ENCODE measurements at regions not wholly inside any gene's neighbourhood (a gene's known extent, or its start where the extent isn't known, plus 50 kb on each side); places are given as distances from the start of the nearest gene placed in this dataset.

GRCh38 chr1:115413621-115414020 lies 75.6 kb upstream of the NGF start:
- TF ChIP-seq CTCF (IDR thresholded peaks at IDR 0.05), result no peak
- H3K36me3 Mint-ChIP-seq (ENCODE audit: low read depth), result no peaks in the 10 kb centered on the region
- H3K4me3 Mint-ChIP-seq, result no peak overlapping the region
- H3K9me3 Mint-ChIP-seq, result no peaks in the 10 kb centered on the region
- no peaks in the 10 kb centered on the region for H3K4me1 Mint-ChIP-seq
- intact Hi-C loops (cut with micrococcal nuclease), result no loop called here
- no peak overlapping the region for H3K27ac Mint-ChIP-seq
- DNase-seq, result no peak
- ATAC-seq (ENCODE audit: low read depth), result no peak
- H3K27me3 Mint-ChIP-seq, result peaks cover 3% of the 10 kb centered on the region
- POLR2A ChIA-PET, result no interaction called here
- CTCF ChIA-PET, result no interaction called here

GRCh38 chr1:115413208-115413607 lies 75.2 kb upstream of the NGF start:
- Mint-ChIP-seq H3K36me3 (ENCODE audit: low read depth) (no peaks in the 10 kb centered on the region), H3K27me3 (peaks cover 3% of the 10 kb centered on the region), H3K9me3 (no peaks in the 10 kb centered on the region), H3K4me3 (no peak overlapping the region), H3K4me1 (no peaks in the 10 kb centered on the region), H3K27ac (no peak overlapping the region)
- intact Hi-C loops (cut with micrococcal nuclease), result no loop called here
- ATAC-seq (ENCODE audit: low read depth), result no peak
- no peak for TF ChIP-seq CTCF (IDR thresholded peaks at IDR 0.05)
- CTCF ChIA-PET, result no interaction called here
- POLR2A ChIA-PET, result no interaction called here
- no peak for DNase-seq

GRCh38 chr1:115412733-115413132 lies 74.7 kb upstream of the NGF start:
- CTCF ChIA-PET, result no interaction called here
- peaks cover 3% of the 10 kb centered on the region for H3K27me3 Mint-ChIP-seq

GRCh38 chr1:115412286-115412685 lies 74.2 kb upstream of the NGF start:
- no peak overlapping the region for H3K27ac Mint-ChIP-seq
- ChIA-PET POLR2A (no interaction called here), CTCF (no interaction called here)
- no peak for TF ChIP-seq CTCF (IDR thresholded peaks at IDR 0.05)
- no peaks in the 10 kb centered on the region for H3K4me1 Mint-ChIP-seq
- H3K9me3 Mint-ChIP-seq, result no peaks in the 10 kb centered on the region
- ATAC-seq (ENCODE audit: low read depth), result no peak
- DNase-seq, result no peak
- intact Hi-C loops (cut with micrococcal nuclease), result no loop called here
- peaks cover 3% of the 10 kb centered on the region for H3K27me3 Mint-ChIP-seq
- no peak overlapping the region for H3K4me3 Mint-ChIP-seq
- H3K36me3 Mint-ChIP-seq (ENCODE audit: low read depth), result no peaks in the 10 kb centered on the region

More at GRCh38 chr1:115412733-115413132, 74.7 kb upstream of the NGF start:
- no peak for ATAC-seq (ENCODE audit: low read depth)
- Mint-ChIP-seq H3K36me3 (ENCODE audit: low read depth) (no peaks in the 10 kb centered on the region), H3K4me3 (no peak overlapping the region), H3K4me1 (no peaks in the 10 kb centered on the region), H3K27ac (no peak overlapping the region), H3K9me3 (no peaks in the 10 kb centered on the region)
- TF ChIP-seq CTCF (IDR thresholded peaks at IDR 0.05), result no peak
- intact Hi-C loops (cut with micrococcal nuclease), result no loop called here
- POLR2A ChIA-PET, result no interaction called here
- no peak for DNase-seq

GRCh38 chr1:115411371-115412063 lies 73.5 kb upstream of the NGF start:
- DNase-seq (no peak), ATAC-seq (ENCODE audit: low read depth) (no peak)
- H3K4me3 Mint-ChIP-seq, result no peak overlapping the region
- no peaks in the 10 kb centered on the region for H3K36me3 Mint-ChIP-seq (ENCODE audit: low read depth)
- POLR2A ChIA-PET, result no interaction called here
- H3K27ac Mint-ChIP-seq, result no peak overlapping the region
- intact Hi-C loops (cut with micrococcal nuclease), result no loop called here
- no peaks in the 10 kb centered on the region for H3K4me1 Mint-ChIP-seq
- TF ChIP-seq CTCF (IDR thresholded peaks at IDR 0.05), result no peak
- CTCF ChIA-PET, result no interaction called here
- peaks cover 2% of the 10 kb centered on the region for H3K9me3 Mint-ChIP-seq
- peaks cover 3% of the 10 kb centered on the region for H3K27me3 Mint-ChIP-seq
